ENCODE measurements at regions not wholly inside any gene's neighbourhood (a gene's known extent, or its start where the extent isn't known, plus 50 kb on each side); places are given as distances from the start of the nearest gene placed in this dataset.

DNA sequence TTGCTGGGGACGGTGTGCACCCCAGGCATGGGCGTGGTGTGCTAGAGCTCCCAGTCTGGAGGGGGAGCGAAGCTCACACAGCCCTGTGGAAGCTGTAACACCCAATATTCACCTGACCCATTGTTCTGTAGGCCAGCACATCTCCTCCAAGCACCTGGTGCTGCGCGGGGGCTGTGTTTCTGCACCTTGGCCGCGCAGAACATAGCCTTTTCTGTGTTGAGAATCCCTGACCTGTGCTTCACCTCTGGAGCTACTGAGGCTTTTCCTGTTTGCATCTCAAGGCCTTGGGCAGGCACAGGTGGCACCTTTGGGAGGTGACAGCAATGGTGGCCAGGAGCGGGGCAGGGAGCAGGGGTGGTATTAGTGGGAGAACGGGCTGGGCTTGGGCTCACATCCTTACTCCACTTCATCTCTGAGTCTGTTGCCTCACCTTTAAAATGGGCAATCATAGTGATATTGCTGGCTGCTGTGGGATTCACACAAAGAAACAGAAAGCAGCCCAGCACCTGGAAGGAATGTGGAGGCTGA, 343.9 kb upstream of the AJAP1 start:
- Histone ChIP-seq H3K36me3 (ENCODE audit: insufficient read depth, low read length) (no peaks in the 10 kb centered on the region), H4K20me1 (ENCODE audit: insufficient read depth, low read length) (no peaks in the 10 kb centered on the region), H3K4me3 (ENCODE audit: low read depth in 1 of 2, low read length in 2 of 2) (no peak overlapping the region), H3K9ac (ENCODE audit: low read depth, low read length) (no peak overlapping the region), H3K4me1 (ENCODE audit: insufficient read depth, low read length) (no peaks in the 10 kb centered on the region), H3K27ac (ENCODE audit: low read length) (no peak overlapping the region), H3K79me2 (ENCODE audit: insufficient read depth, low read length) (no peaks in the 10 kb centered on the region), H3K9me3 (ENCODE audit: insufficient read depth, low read length, severe bottlenecking) (peaks cover 14% of the 10 kb centered on the region), H3K27me3 (ENCODE audit: insufficient read depth, low read length, poor library complexity) (no peaks in the 10 kb centered on the region), H2AFZ (ENCODE audit: low read depth, low read length) (no peak overlapping the region), H3K4me2 (ENCODE audit: insufficient read depth, low read length) (no peak overlapping the region)
- no peak for ATAC-seq (ENCODE audit: insufficient read depth, low read depth)
- TF ChIP-seq, protein P1, sequence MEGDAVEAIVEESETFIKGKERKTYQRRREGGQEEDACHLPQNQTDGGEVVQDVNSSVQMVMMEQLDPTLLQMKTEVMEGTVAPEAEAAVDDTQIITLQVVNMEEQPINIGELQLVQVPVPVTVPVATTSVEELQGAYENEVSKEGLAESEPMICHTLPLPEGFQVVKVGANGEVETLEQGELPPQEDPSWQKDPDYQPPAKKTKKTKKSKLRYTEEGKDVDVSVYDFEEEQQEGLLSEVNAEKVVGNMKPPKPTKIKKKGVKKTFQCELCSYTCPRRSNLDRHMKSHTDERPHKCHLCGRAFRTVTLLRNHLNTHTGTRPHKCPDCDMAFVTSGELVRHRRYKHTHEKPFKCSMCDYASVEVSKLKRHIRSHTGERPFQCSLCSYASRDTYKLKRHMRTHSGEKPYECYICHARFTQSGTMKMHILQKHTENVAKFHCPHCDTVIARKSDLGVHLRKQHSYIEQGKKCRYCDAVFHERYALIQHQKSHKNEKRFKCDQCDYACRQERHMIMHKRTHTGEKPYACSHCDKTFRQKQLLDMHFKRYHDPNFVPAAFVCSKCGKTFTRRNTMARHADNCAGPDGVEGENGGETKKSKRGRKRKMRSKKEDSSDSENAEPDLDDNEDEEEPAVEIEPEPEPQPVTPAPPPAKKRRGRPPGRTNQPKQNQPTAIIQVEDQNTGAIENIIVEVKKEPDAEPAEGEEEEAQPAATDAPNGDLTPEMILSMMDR (IDR thresholded peaks at IDR 0.05; ENCODE audit: borderline replicate concordance, extremely low read depth, low read length, poor library complexity, severe bottlenecking): no peak
- TF ChIP-seq EZH2 (IDR thresholded peaks at IDR 0.05; ENCODE audit: borderline replicate concordance, low read depth, low read length, severe bottlenecking): no peak
- DNase-seq: no peak

DNA sequence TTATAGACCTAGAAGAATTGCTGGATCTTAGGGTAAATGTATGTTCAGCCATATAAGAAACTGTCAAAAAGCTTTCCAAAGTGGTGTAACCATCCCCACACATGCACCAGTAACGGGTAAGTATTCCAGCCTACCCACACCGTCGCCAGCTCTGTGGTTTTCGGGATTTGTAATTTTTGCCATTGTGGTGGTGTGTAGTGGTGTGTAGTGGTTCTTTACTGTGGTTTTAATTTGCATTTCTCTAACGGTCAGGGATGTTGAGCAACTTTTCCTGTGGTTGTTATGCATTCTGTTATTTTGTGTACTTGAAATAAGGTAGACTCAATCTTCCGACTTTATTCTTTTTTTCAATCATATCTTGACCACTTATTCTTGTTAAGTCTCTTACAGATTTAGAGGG, 342.4 kb upstream of the AJAP1 start:
- Histone ChIP-seq H3K36me3 (ENCODE audit: insufficient read depth, low read length) (no peaks in the 10 kb centered on the region), H3K9me3 (ENCODE audit: insufficient read depth, low read length, severe bottlenecking) (peaks cover 9% of the 10 kb centered on the region), H3K4me2 (ENCODE audit: insufficient read depth, low read length) (no peak overlapping the region), H3K4me1 (ENCODE audit: insufficient read depth, low read length) (no peaks in the 10 kb centered on the region), H3K27ac (ENCODE audit: low read length) (no peak overlapping the region), H3K27me3 (ENCODE audit: insufficient read depth, low read length, poor library complexity) (no peaks in the 10 kb centered on the region), H3K4me3 (ENCODE audit: low read depth in 1 of 2, low read length in 2 of 2) (no peak overlapping the region), H2AFZ (ENCODE audit: low read depth, low read length) (no peak overlapping the region), H3K79me2 (ENCODE audit: insufficient read depth, low read length) (no peaks in the 10 kb centered on the region), H4K20me1 (ENCODE audit: insufficient read depth, low read length) (no peaks in the 10 kb centered on the region), H3K9ac (ENCODE audit: low read depth, low read length) (no peak overlapping the region)
- no peak for ATAC-seq (ENCODE audit: insufficient read depth, low read depth)
- TF ChIP-seq EZH2 (IDR thresholded peaks at IDR 0.05; ENCODE audit: borderline replicate concordance, low read depth, low read length, severe bottlenecking): no peak
- DNase-seq: no peak

DNA sequence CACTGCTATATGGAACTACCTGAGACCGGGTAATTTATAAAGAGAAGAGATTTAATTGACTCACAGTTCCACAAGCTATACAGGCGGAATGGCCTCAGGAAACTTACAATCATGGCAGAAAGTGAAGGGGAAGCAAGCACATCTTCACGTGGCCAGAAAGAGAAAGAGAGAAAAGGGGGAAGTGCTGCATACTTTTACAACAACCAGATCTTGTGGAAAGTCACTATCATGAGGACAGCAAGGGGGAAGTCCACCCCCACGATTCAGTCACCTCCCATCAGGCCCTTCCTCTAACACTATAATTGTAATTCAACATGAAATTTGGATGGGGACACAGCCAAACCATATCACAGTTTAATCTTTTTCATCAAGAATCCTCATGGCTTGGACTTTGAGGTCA, 339.2 kb upstream of the AJAP1 start:
- Histone ChIP-seq H3K27ac (ENCODE audit: low read length) (no peak overlapping the region), H4K20me1 (ENCODE audit: insufficient read depth, low read length) (no peaks in the 10 kb centered on the region), H3K79me2 (ENCODE audit: insufficient read depth, low read length) (no peaks in the 10 kb centered on the region), H2AFZ (ENCODE audit: low read depth, low read length) (no peak overlapping the region), H3K4me1 (ENCODE audit: insufficient read depth, low read length) (no peaks in the 10 kb centered on the region), H3K36me3 (ENCODE audit: insufficient read depth, low read length) (no peaks in the 10 kb centered on the region), H3K27me3 (ENCODE audit: insufficient read depth, low read length, poor library complexity) (no peaks in the 10 kb centered on the region), H3K9ac (ENCODE audit: low read depth, low read length) (no peak overlapping the region), H3K9me3 (ENCODE audit: insufficient read depth, low read length, severe bottlenecking) (peaks cover 9% of the 10 kb centered on the region), H3K4me3 (ENCODE audit: low read depth in 1 of 2, low read length in 2 of 2) (no peak overlapping the region), H3K4me2 (ENCODE audit: insufficient read depth, low read length) (no peak overlapping the region)
- ATAC-seq (ENCODE audit: insufficient read depth, low read depth) (no peak), DNase-seq (no peak)
- TF ChIP-seq EZH2 (IDR thresholded peaks at IDR 0.05; ENCODE audit: borderline replicate concordance, low read depth, low read length, severe bottlenecking): no peak
- TF ChIP-seq, protein P1 (IDR thresholded peaks at IDR 0.05; ENCODE audit: borderline replicate concordance, extremely low read depth, low read length, poor library complexity, severe bottlenecking): no peak

DNA sequence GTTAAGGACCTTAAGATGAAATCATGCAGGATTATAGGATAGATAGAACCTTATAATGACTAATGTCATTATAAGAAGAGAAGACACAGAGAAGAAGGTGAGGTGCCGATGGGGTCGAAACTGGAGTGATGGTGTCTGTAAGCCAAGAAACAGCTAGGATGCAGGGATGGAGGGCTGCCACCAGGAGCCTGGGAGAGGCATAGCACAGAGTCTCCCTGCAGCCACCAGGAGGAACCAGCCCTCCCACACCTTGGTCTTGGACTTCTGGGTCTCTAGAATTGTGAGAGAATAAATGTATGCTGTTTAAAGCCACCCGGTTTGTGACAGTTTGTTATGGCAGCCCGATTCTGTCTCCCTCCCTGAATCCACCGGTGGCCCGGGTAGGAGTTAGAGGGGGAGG, 337.2 kb upstream of the AJAP1 start:
- H3K4me3 ChIP-seq (ENCODE audit: low read depth in 1 of 2, low read length in 2 of 2): no peak overlapping the region
- H3K9me3 ChIP-seq (ENCODE audit: insufficient read depth, low read length, severe bottlenecking): peaks cover 9% of the 10 kb centered on the region
- ATAC-seq (ENCODE audit: insufficient read depth, low read depth) (no peak), DNase-seq (no peak)
- H2AFZ ChIP-seq (ENCODE audit: low read depth, low read length): no peak overlapping the region
- H3K36me3 ChIP-seq (ENCODE audit: insufficient read depth, low read length): no peaks in the 10 kb centered on the region
- no peak for TF ChIP-seq EZH2 (IDR thresholded peaks at IDR 0.05; ENCODE audit: borderline replicate concordance, low read depth, low read length, severe bottlenecking)
- TF ChIP-seq, protein P1 (IDR thresholded peaks at IDR 0.05; ENCODE audit: borderline replicate concordance, extremely low read depth, low read length, poor library complexity, severe bottlenecking): no peak
- H4K20me1 ChIP-seq (ENCODE audit: insufficient read depth, low read length): no peaks in the 10 kb centered on the region
- no peak overlapping the region for H3K27ac ChIP-seq (ENCODE audit: low read length)
- no peaks in the 10 kb centered on the region for H3K79me2 ChIP-seq (ENCODE audit: insufficient read depth, low read length)
- H3K9ac ChIP-seq (ENCODE audit: low read depth, low read length): no peak overlapping the region
- no peaks in the 10 kb centered on the region for H3K4me1 ChIP-seq (ENCODE audit: insufficient read depth, low read length)
- H3K27me3 ChIP-seq (ENCODE audit: insufficient read depth, low read length, poor library complexity): no peaks in the 10 kb centered on the region
- H3K4me2 ChIP-seq (ENCODE audit: insufficient read depth, low read length): no peak overlapping the region

Data from DND-41 (cell line).